GM19463 (cell line): ENCODE measurements at regions not wholly inside any gene's neighbourhood (a gene's known extent, or its start where the extent isn't known, plus 50 kb on each side); places are given as distances from the start of the nearest gene placed in this dataset.

Experiments used
- ATAC-seq: cut with Tn5 transposase; IDR thresholded peaks from one replicate; pipeline ENCODE4 v1.9.1; 2021; ENCODE audit warnings: mild to moderate bottlenecking, moderate library complexity; ENCODE audit not compliant: unreplicated experiment

- ATAC-seq: no peak
These were observed 866.0 kb upstream of the NR2F2 start for GRCh38 chr15:95464509-95464908.

- ATAC-seq: no peak
These were observed 861.7 kb upstream of the NR2F2 start for GRCh38 chr15:95468820-95469219.

GRCh38 chr15:95469496-95470000 is 861.0 kb upstream of the NR2F2 start:
- ATAC-seq: no peak

GRCh38 chr15:95470529-95470928 is 860.0 kb upstream of the NR2F2 start:
- ATAC-seq: no peak

GRCh38 chr15:95470997-95471689 is 859.4 kb upstream of the NR2F2 start:
- no peak for ATAC-seq

- ATAC-seq: no peak
These were observed 858.8 kb upstream of the NR2F2 start for GRCh38 chr15:95471690-95472086.

- ATAC-seq: no peak
These were observed 855.4 kb upstream of the NR2F2 start for GRCh38 chr15:95475067-95475466.

GRCh38 chr15:95479308-95479707 is 851.2 kb upstream of the NR2F2 start:
- no peak for ATAC-seq

GRCh38 chr15:95485367-95485766 is 845.1 kb upstream of the NR2F2 start:
- no peak for ATAC-seq

- ATAC-seq: no peak
These were observed 844.3 kb upstream of the NR2F2 start for GRCh38 chr15:95486224-95486623.

GRCh38 chr15:95489103-95489502 is 841.4 kb upstream of the NR2F2 start:
- ATAC-seq: no peak

- ATAC-seq: no peak
These were observed 838.0 kb upstream of the NR2F2 start for GRCh38 chr15:95492388-95493070.

- no peak for ATAC-seq
These were observed 835.4 kb upstream of the NR2F2 start for GRCh38 chr15:95494971-95495541.

GRCh38 chr15:95497634-95498033 is 832.9 kb upstream of the NR2F2 start:
- ATAC-seq: no peak

GRCh38 chr15:95498961-95499360 is 831.5 kb upstream of the NR2F2 start:
- no peak for ATAC-seq

- ATAC-seq: no peak
These were observed 831.1 kb upstream of the NR2F2 start for GRCh38 chr15:95499397-95499796.

GRCh38 chr15:95501865-95502264 is 828.6 kb upstream of the NR2F2 start:
- ATAC-seq: no peak

GRCh38 chr15:95503107-95503506 is 827.4 kb upstream of the NR2F2 start:
- no peak for ATAC-seq

GRCh38 chr15:95503640-95504225 is 826.8 kb upstream of the NR2F2 start:
- ATAC-seq: peak; percentile 78

- no peak for ATAC-seq
These were observed 818.8 kb upstream of the NR2F2 start for GRCh38 chr15:95511671-95512070.

- no peak for ATAC-seq
These were observed 817.6 kb upstream of the NR2F2 start for GRCh38 chr15:95512906-95513305.

- no peak for ATAC-seq
These were observed 810.6 kb upstream of the NR2F2 start for GRCh38 chr15:95519887-95520286.
